B cell (primary cell): ENCODE measurements at regions not wholly inside any gene's neighbourhood (a gene's known extent, or its start where the extent isn't known, plus 50 kb on each side); places are given as distances from the start of the nearest gene placed in this dataset.

Experiments used
- ATAC-seq: fragments of 200-7000 bp; cut with Tn5 transposase; one replicate; pipeline ENCODE4 v1.10.0; 2021; ENCODE audit warnings: low read depth, mild to moderate bottlenecking, moderate number of reproducible peaks, moderate library complexity
- CTCF ChIA-PET: fragments of 350-600 bp; sonication (Branson Sonifier 250); formaldehyde crosslinking; loops from one replicate; lab custom pipeline; 2021; ENCODE audit warnings: antibody characterized with exemption, inconsistent platforms; lab: Charles Lee
- POLR2A ChIA-PET: fragments of 350-600 bp; sonication (Branson Sonifier 250); formaldehyde crosslinking; loops from one replicate; lab custom pipeline; 2021; ENCODE audit warnings: antibody characterized with exemption; lab: Charles Lee
- DNase-seq: peaks from one replicate; pipeline ENCODE4 v3.0.0; 2013
- H2AFZ ChIP-seq: 2 replicates; pipeline ENCODE4 v1.6.1; 2012; ENCODE audit warnings: mild to moderate bottlenecking, low read depth, low read length; ENCODE audit not compliant: insufficient read depth, poor library complexity, severe bottlenecking
- H3K27ac ChIP-seq, 2 donors: 1 replicate in 1 of 2; 2 replicates in 1 of 2; pipeline ENCODE4 v1.5.1; 2012 to 2013; ENCODE audit warnings: low read length in 2 of 2, mild to moderate bottlenecking in 2 of 2, moderate library complexity in 1 of 2
- H3K27me3 ChIP-seq, 4 experiments: fragments of 200-600 bp in 1 of 4; sonication (generic) in 1 of 4; replicated peaks in 1 of 4; 1 replicate in 2 of 4; 2 replicates in 2 of 4; pipeline versions ENCODE4 v1.6.1 to v1.7.0; 2013 to 2016; ENCODE audit warnings: low read length in 3 of 4, mild to moderate bottlenecking in 2 of 4, mixed read lengths in 1 of 4, moderate library complexity in 1 of 4; ENCODE audit not compliant: insufficient read depth in 4 of 4, control insufficient read depth in 3 of 4; ENCODE audit errors: control extremely low read depth in 1 of 4
- H3K36me3 ChIP-seq, 2 experiments: replicated peaks in 1 of 2; 1 replicate in 1 of 2; 2 replicates in 1 of 2; pipeline versions ENCODE4 v1.6.1 to v1.7.1; 2013; ENCODE audit warnings: low read length in 1 of 2; ENCODE audit not compliant: insufficient read depth in 2 of 2, control insufficient read depth in 1 of 2; ENCODE audit errors: control extremely low read depth in 1 of 2, extremely low read depth in 1 of 2
- H3K4me1 ChIP-seq, 2 donors: fragments of 200-600 bp in 1 of 2; sonication (generic) in 1 of 2; 1 replicate in 1 of 2; 2 replicates in 1 of 2; pipeline versions ENCODE4 v1.5.1 to v1.6.1; 2013 to 2017; ENCODE audit warnings: low read length in 2 of 2; ENCODE audit not compliant: control insufficient read depth in 2 of 2, insufficient read depth in 2 of 2
- H3K4me2 ChIP-seq: replicated peaks from 2 replicates; pipeline ENCODE3; 2012; ENCODE audit warnings: mild to moderate bottlenecking, low read depth, low read length; ENCODE audit not compliant: poor library complexity, severe bottlenecking
- H3K4me3 ChIP-seq, 5 experiments: fragments of 200-600 bp in 1 of 5; sonication (generic) in 1 of 5; 1 replicate in 3 of 5; 2 replicates in 2 of 5; pipeline versions ENCODE4 v1.5.1 to v1.7.0; 2011 to 2016; ENCODE audit warnings: low read length in 4 of 5, mild to moderate bottlenecking in 4 of 5, low read depth in 2 of 5, control low read depth in 1 of 5, moderate library complexity in 1 of 5; ENCODE audit not compliant: insufficient read depth in 1 of 5; ENCODE audit errors: control extremely low read depth in 1 of 5, extremely low read depth in 1 of 5
- H3K79me2 ChIP-seq: fragments of 200-600 bp; sonication (generic); one replicate; pipeline ENCODE4 v1.6.0; 2016; ENCODE audit warnings: low read length; ENCODE audit not compliant: control insufficient read depth, insufficient read depth
- H3K9ac ChIP-seq: fragments of 200-600 bp; sonication (generic); 2 replicates; pipeline ENCODE4 v1.6.1; 2017; ENCODE audit warnings: mild to moderate bottlenecking, low read length, moderate library complexity
- H3K9me3 ChIP-seq, 3 donors: one replicate each; pipeline versions ENCODE4 v1.6.1 to v1.7.1; 2013; ENCODE audit warnings: low read length in 2 of 3; ENCODE audit not compliant: control insufficient read depth in 2 of 3, insufficient read depth in 1 of 3; ENCODE audit errors: control extremely low read depth in 1 of 3
- H4K20me1 ChIP-seq: 2 replicates; pipeline ENCODE4 v1.6.0; 2012; ENCODE audit warnings: mild to moderate bottlenecking, low read length; ENCODE audit not compliant: insufficient read depth, control insufficient read depth, poor library complexity, severe bottlenecking
- H3K27ac Mint-ChIP-seq: one replicate; pipeline ENCODE4 v1.8.0; 2021; ENCODE audit warnings: mixed read lengths
- H3K27me3 Mint-ChIP-seq: one replicate; pipeline ENCODE4 v1.8.0; 2021; ENCODE audit warnings: mixed read lengths
- H3K4me1 Mint-ChIP-seq: one replicate; pipeline ENCODE4 v1.8.0; 2021; ENCODE audit warnings: mixed read lengths
- H3K4me3 Mint-ChIP-seq: one replicate; pipeline ENCODE4 v1.8.0; 2021; ENCODE audit warnings: mixed read lengths
- H3K9me3 Mint-ChIP-seq: one replicate; pipeline ENCODE4 v1.8.0; 2022; ENCODE audit warnings: mixed read lengths; ENCODE audit not compliant: insufficient read depth
- CTCF ChIP-seq: fragments of 200-600 bp; IDR thresholded peaks from one replicate; pipeline ENCODE4 v1.8.0; 2022; ENCODE audit warnings: antibody characterized with exemption, mild to moderate bottlenecking
- EZH2 ChIP-seq: IDR thresholded peaks from 2 replicates; pipeline ENCODE4 v1.6.1; 2012; ENCODE audit warnings: borderline replicate concordance, low read depth, mild to moderate bottlenecking, moderate library complexity, low read length; ENCODE audit not compliant: insufficient read depth, poor library complexity, severe bottlenecking
- WGBS: methylation state at CpG from one replicate; pipeline ENCODE4 v1.1.5; 2013; ENCODE audit warnings: missing lambda C conversion rate; ENCODE audit not compliant: insufficient coverage; 5-methylcytosine and 5-hydroxymethylcytosine counted together
- intact Hi-C: fragments of 100-400 bp; cut with micrococcal nuclease; formaldehyde crosslinking; loops from one replicate; pipeline ENCODE4 v1.10.0; 2022

GRCh38 chr21:26408511-26408910 is 164.6 kb downstream of the CYYR1 start:
- no peaks in the 10 kb centered on the region for H3K9me3 Mint-ChIP-seq
- ATAC-seq (no peak), DNase-seq (no peak)
- no peak overlapping the region for H3K4me3 Mint-ChIP-seq
- Histone ChIP-seq H3K9ac (no peak overlapping the region), H3K27me3 (no peaks in the 10 kb centered on the region), H3K4me2 (no peak overlapping the region), H2AFZ (no peak overlapping the region), H3K4me3 (no peak overlapping the region), H3K79me2 (no peaks in the 10 kb centered on the region), H3K9me3 (no peaks in the 10 kb centered on the region), H4K20me1 (no peaks in the 10 kb centered on the region), H3K27ac (no peak overlapping the region), H3K36me3 (no peaks in the 10 kb centered on the region), H3K4me1 (no peaks in the 10 kb centered on the region)
- peaks cover 3% of the 10 kb centered on the region for H3K4me1 Mint-ChIP-seq
- ChIA-PET POLR2A (no interaction called here), CTCF (no interaction called here)
- intact Hi-C loops, result no loop called here
- no peak for TF ChIP-seq CTCF
- TF ChIP-seq EZH2, result no peak
- no peaks in the 10 kb centered on the region for H3K27me3 Mint-ChIP-seq
- no peak overlapping the region for H3K27ac Mint-ChIP-seq

- no peak overlapping the region for H2AFZ ChIP-seq
- TF ChIP-seq EZH2 (no peak), CTCF (no peak)
- ChIA-PET CTCF (no interaction called here), POLR2A (no interaction called here)
- no peak overlapping the region for H3K4me2 ChIP-seq
- no peaks in the 10 kb centered on the region for H3K79me2 ChIP-seq
- H4K20me1 ChIP-seq, result no peaks in the 10 kb centered on the region
- H3K4me3 ChIP-seq, result no peak overlapping the region
- H3K9ac ChIP-seq, result no peak overlapping the region
- no peaks in the 10 kb centered on the region for H3K36me3 ChIP-seq
- H3K27ac ChIP-seq, result no peak overlapping the region
- WGBS, result no CpG with 5 or more reads among the region's 1 CpG
- ATAC-seq (no peak), DNase-seq (no peak)
- H3K4me1 ChIP-seq, result no peaks in the 10 kb centered on the region
- Mint-ChIP-seq H3K4me1 (peaks cover 3% of the 10 kb centered on the region), H3K27me3 (no peaks in the 10 kb centered on the region), H3K9me3 (no peaks in the 10 kb centered on the region), H3K27ac (no peak overlapping the region), H3K4me3 (no peak overlapping the region)
- H3K9me3 ChIP-seq, result no peaks in the 10 kb centered on the region
- H3K27me3 ChIP-seq, result no peaks in the 10 kb centered on the region
- intact Hi-C loops, result no loop called here
Measured at GRCh38 chr21:26406526-26406925, 166.6 kb downstream of the CYYR1 start.
